Mucosa of descending colon (tissue), 3 donors: ENCODE measurements at regions not wholly inside any gene's neighbourhood (a gene's known extent, or its start where the extent isn't known, plus 50 kb on each side); places are given as distances from the start of the nearest gene placed in this dataset.
A peak's percentile ranks its signal among the peaks of the same experiment; 100 is the strongest.

ENCODE experiments used
- ATAC-seq: fragments of 200-7000 bp; cut with Tn5 transposase; one replicate; pipeline ENCODE4 v1.9.1; 2020; ENCODE audit warnings: mild to moderate bottlenecking, moderate library complexity
- DNase-seq, 3 donors: peaks; one replicate each; pipeline ENCODE4 v3.0.0-alpha.2; 2020
- H3K36me3 ChIP-seq: fragments of 200-600 bp; one replicate; pipeline ENCODE4 v1.8.0; 2021; ENCODE audit warnings: low read depth, mild to moderate bottlenecking
- H3K4me1 ChIP-seq: fragments of 200-600 bp; one replicate; pipeline ENCODE4 v1.8.0; 2021; ENCODE audit warnings: low read depth, mild to moderate bottlenecking
- H3K4me3 ChIP-seq: fragments of 200-600 bp; one replicate; pipeline ENCODE4 v1.8.0; 2021; ENCODE audit warnings: mild to moderate bottlenecking
- H3K9me3 ChIP-seq: fragments of 200-600 bp; one replicate; pipeline ENCODE4 v1.8.0; 2021; ENCODE audit warnings: mild to moderate bottlenecking
- intact Hi-C, 2 donors: fragments of 100-400 bp; cut with DNase I in 1 of 2; cut with micrococcal nuclease in 1 of 2; formaldehyde crosslinking; loops; one replicate each; pipeline versions ENCODE4 v1.11.0 to v1.11.1; 2022; cut with DNase I, micrococcal nuclease
- TF ChIP-seq, protein P1 (sequence below): fragments of 200-600 bp; IDR thresholded peaks from one replicate; pipeline ENCODE4 v1.8.0; 2022; ENCODE audit warnings: antibody characterized with exemption, mild to moderate bottlenecking
- donor health status: DM: no; HTN: no; CAD: no; lungs with moderate emphysema.
- donor health status: DM: no; HTN: no; CAD: no.
- donor health status: DM: no; HTN: yes; CAD: no.

DNA sequence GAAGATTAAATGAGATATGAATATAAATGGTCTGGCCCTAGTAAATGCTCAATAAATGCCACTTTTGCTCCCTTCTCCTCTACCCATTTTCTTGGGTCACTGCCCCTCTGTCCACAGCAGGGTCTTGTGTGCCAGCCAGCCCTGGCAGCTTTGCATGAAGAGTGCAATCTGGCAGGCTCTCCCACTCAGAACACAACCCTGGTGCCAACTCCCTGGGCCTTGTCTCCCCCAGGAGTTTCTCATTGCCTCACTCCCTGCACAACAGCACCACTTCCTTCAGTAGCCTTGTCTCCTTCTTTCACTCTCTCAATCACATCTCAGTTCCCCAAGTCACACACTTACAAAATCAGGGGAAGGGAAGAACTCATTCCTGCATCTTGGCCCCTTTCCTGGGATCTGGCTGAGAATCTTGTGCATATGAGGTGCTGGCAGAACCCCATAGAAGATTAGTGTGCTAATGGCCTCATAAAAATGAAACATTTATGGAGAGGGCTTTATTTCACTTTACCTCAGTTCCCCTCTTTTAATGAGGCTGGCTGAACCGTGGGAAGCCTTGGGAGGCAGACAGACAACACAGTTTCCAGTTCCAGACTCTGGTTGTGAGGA is 445.9 kb upstream of the PROK2 start:
- ATAC-seq (no peak), DNase-seq (peak in 1 of 3 donors; percentile 23)
- H3K4me3 ChIP-seq: no peak overlapping the region
- intact Hi-C loops: no loop called here
- TF ChIP-seq, protein P1, sequence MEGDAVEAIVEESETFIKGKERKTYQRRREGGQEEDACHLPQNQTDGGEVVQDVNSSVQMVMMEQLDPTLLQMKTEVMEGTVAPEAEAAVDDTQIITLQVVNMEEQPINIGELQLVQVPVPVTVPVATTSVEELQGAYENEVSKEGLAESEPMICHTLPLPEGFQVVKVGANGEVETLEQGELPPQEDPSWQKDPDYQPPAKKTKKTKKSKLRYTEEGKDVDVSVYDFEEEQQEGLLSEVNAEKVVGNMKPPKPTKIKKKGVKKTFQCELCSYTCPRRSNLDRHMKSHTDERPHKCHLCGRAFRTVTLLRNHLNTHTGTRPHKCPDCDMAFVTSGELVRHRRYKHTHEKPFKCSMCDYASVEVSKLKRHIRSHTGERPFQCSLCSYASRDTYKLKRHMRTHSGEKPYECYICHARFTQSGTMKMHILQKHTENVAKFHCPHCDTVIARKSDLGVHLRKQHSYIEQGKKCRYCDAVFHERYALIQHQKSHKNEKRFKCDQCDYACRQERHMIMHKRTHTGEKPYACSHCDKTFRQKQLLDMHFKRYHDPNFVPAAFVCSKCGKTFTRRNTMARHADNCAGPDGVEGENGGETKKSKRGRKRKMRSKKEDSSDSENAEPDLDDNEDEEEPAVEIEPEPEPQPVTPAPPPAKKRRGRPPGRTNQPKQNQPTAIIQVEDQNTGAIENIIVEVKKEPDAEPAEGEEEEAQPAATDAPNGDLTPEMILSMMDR: no peak
- H3K36me3 ChIP-seq: no peaks in the 10 kb centered on the region
- peaks cover 5% of the 10 kb centered on the region for H3K9me3 ChIP-seq
- H3K4me1 ChIP-seq: no peaks in the 10 kb centered on the region

GRCh38 chr3:72229952-72230351 is 445.0 kb upstream of the PROK2 start:
- Histone ChIP-seq H3K9me3 (peaks cover 14% of the 10 kb centered on the region), H3K4me1 (no peaks in the 10 kb centered on the region), H3K4me3 (no peak overlapping the region), H3K36me3 (no peaks in the 10 kb centered on the region)
- intact Hi-C loops: no loop called here
- TF ChIP-seq, protein P1: no peak
- ATAC-seq (peak; percentile 31), DNase-seq (no peak)

DNA sequence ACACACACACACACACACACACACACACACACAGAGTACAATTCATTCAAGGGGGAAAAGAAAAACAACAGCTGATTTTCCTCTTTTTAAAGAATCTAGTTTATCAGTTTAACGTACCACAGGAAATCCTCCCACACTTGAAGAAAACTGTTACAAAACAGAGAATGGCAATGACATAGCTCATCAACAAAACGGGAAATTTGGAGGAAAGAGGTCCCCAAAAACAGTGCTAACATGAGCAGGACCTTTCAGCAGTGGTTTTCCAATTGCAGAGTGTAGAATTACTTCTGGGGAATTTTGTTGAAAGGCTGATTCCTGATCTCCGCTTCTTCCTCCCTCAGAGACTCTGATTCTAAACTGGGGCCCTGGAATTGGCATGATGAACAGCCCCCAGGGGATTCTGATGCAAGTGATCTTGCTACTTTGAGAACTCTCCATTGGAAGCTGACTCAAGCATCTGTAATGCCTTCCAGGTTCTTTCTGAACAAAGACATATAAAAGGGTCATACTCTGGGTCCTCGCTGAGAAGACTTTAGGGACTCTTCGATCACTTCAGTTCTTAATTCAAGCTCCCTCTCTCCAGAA is 442.6 kb upstream of the PROK2 start:
- peaks cover 24% of the 10 kb centered on the region for H3K9me3 ChIP-seq
- DNase-seq: no peak
- no peak for ATAC-seq
- H3K36me3 ChIP-seq: no peaks in the 10 kb centered on the region
- intact Hi-C loops: no loop called here
- H3K4me3 ChIP-seq: no peak overlapping the region
- no peaks in the 10 kb centered on the region for H3K4me1 ChIP-seq
- TF ChIP-seq, protein P1: no peak

DNA sequence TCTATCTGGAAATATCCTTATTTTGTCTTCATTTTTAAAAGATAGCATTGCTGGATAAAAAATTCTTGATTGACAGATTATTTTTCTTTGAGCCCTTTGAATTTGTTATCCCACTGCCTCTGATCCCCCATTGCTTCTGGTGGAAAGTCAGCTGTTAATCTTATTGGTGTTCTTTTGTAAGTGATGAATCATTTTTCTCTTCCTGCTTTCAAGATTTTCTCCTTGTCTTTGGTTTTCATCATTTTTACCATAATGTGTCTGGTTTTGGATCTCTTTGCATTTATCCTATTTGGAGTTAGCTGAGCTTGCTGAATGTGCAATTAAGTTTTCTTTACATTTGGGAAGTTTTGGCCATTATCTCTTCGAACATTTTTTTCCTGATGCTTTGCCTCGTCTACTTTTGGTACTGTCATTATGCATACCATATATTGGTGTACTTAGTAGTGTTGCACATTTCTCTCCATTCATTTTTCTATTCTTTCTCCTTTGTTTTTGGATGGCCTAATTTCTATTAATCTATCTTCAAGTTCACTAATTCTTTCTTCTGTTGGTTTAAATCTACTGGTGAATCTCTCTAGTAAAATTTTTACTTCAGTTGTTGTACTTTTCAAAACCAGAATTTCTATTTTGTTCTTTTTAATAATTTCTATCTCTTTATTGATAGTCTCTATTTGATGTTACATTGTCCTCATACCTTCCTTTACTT is 440.0 kb upstream of the PROK2 start:
- ATAC-seq (no peak), DNase-seq (no peak)
- H3K9me3 ChIP-seq: peaks cover 24% of the 10 kb centered on the region
- intact Hi-C loops: no loop called here
- no peak overlapping the region for H3K4me3 ChIP-seq
- TF ChIP-seq, protein P1: no peak
- H3K4me1 ChIP-seq: no peaks in the 10 kb centered on the region
- no peaks in the 10 kb centered on the region for H3K36me3 ChIP-seq

- intact Hi-C loops: no loop called here
Measured at GRCh38 chr3:72223628-72224027, 438.7 kb upstream of the PROK2 start.

More at GRCh38 chr3:72223628-72224027, 438.7 kb upstream of the PROK2 start:
- TF ChIP-seq, protein P1: no peak
- no peak overlapping the region for H3K4me3 ChIP-seq
- H3K9me3 ChIP-seq: peaks cover 24% of the 10 kb centered on the region
- H3K4me1 ChIP-seq: no peaks in the 10 kb centered on the region
- no peaks in the 10 kb centered on the region for H3K36me3 ChIP-seq
- DNase-seq: no peak
- no peak for ATAC-seq
